Loucy (cell line): ENCODE measurements at regions not wholly inside any gene's neighbourhood (a gene's known extent, or its start where the extent isn't known, plus 50 kb on each side); places are given as distances from the start of the nearest gene placed in this dataset.

Experiments used
- CTCF ChIP-seq: fragments of 200-600 bp; sonication (generic); conservative IDR thresholded peaks from 2 replicates; pipeline ENCODE4 v1.5.1; 2014; ENCODE audit warnings: mild to moderate bottlenecking, antibody characterized with exemption, low read length
- EZH2phosphoT487 ChIP-seq: fragments of 200-600 bp; IDR thresholded peaks from 2 replicates; pipeline ENCODE4 v1.6.1; 2018; ENCODE audit warnings: antibody characterized with exemption, mild to moderate bottlenecking, moderate library complexity, borderline replicate concordance

GRCh38 chr11:109814824-109815223 lies 278.4 kb upstream of the ZC3H12C start:
- TF ChIP-seq EZH2phosphoT487: no peak
- no peak for TF ChIP-seq CTCF
